Left colon (tissue), 2 donors: ENCODE measurements at regions not wholly inside any gene's neighbourhood (a gene's known extent, or its start where the extent isn't known, plus 50 kb on each side); places are given as distances from the start of the nearest gene placed in this dataset.
"Not testable (repeated sequence)": the region's sequence is repeated elsewhere in the genome, so short reads cannot be mapped to it uniquely, and the experiment has no call there.

Experiments
- ATAC-seq: fragments of 200-7000 bp; cut with Tn5 transposase; one replicate; pipeline ENCODE4 v1.9.1; 2020; ENCODE audit warnings: mild to moderate bottlenecking, moderate library complexity
- DNase-seq, 2 donors: peaks; one replicate each; pipeline ENCODE4 v3.0.0-alpha.2; 2020
- intact Hi-C, 2 donors: fragments of 100-400 bp; cut with DNase I in 1 of 2; cut with micrococcal nuclease in 1 of 2; formaldehyde crosslinking; loops; one replicate each; pipeline versions ENCODE4 v1.11.2 to v1.14.0; 2022; cut with DNase I, micrococcal nuclease
- donor health status: DM: no; HTN: no; CAD: no.
- donor health status: DM: yes; HTN: yes; CAD: no.

DNA sequence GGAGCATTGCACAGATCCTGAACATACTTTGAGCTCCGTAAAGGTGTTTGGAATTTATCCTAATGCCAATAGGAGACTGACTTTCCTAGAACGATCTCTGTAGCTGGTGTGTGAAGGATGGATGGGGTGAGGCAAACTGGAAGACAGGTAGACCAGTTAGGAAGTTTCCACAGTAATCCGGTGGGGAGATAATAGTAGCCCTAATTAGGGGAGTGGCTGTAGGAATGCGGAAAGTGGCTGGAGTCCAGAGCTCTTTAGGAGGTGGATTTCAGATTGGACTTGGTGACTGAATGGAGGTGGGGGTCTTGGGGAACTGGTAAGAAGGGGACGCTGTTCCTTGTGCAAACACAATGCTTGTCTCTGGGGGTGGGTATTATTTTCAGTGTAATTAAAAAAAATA is 146.3 kb downstream of the SOX4 start:
- intact Hi-C loops, result no loop called here
- ATAC-seq (peak; percentile 61), DNase-seq (no peak)

DNA sequence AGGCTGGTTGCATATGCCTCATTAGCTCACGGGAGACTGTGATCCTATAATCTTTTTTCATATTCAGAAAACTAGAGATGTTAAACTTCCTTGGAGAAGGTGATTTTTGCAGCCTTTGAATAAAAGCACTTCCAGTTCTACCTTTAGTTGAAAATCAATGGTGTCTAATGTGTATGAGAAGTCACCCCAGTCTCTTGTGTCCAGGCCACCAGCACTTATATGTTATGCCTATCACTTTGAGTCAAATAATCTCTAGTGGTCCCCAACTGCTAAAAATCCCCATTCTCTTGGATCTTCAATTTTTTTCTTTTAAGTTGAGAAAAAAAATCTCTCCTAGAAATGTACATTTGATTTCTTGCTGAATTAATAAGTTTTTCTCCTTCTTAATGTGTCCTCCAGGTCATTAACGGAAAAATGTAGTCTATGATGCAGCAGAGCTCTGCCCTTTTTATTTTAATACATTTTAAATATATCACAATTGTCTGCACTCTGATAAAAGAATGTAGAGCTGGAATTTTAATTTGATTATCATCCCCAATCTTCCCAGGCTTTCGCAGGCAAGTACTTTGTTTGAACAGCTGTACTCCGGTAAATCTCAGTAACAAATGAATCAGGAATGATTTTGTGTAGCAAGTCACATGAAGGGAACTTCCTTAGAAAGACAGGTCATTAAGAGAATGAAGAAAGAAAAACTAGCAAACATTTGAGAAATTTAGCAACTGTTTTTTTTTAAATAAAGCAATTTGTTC is 147.0 kb downstream of the SOX4 start:
- intact Hi-C loops, result no loop called here
- DNase-seq, result no peak
- ATAC-seq, result no peak

DNA sequence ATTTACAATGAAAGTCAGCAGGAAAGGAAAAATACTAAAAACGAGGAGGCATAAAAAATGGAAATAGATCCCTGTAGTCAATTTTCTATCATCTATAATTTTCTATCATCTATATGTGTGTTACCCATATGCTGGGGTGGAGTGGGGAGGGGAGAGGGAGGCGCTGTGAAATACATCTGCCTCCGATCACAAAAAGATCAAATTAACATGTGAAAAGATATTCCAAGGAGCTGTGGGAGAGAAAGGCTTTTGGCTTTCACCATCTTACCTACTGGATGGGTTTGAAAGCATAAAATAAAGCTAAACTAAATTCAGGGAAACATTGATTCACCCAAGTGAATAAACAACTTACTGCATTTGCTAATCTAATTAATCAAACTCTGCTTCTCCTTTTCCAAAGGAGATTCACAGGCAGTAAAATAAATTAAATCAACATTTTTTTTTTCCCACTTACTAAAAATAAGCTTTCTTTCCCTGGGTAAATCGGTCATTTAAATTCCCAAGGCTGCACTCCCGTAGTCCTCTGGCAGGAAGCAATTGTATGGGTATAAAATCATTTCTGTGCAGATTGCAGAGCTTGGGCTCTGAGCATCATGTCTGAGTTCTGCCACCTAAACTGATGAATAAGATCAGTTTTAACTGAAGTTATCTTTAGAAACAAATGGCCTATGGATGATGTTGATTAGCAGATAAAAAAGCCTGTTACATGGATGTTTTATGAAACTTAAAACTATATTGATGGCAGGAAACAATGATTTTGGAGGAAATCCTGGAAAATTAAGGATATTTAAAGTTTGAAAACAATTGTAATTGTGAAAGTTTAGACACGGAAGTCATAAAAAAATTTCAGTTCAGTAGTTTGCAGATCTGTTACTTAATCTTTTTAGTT is 147.9 kb downstream of the SOX4 start:
- DNase-seq, result no peak
- ATAC-seq, result no peak
- intact Hi-C loops, result no loop called here

DNA sequence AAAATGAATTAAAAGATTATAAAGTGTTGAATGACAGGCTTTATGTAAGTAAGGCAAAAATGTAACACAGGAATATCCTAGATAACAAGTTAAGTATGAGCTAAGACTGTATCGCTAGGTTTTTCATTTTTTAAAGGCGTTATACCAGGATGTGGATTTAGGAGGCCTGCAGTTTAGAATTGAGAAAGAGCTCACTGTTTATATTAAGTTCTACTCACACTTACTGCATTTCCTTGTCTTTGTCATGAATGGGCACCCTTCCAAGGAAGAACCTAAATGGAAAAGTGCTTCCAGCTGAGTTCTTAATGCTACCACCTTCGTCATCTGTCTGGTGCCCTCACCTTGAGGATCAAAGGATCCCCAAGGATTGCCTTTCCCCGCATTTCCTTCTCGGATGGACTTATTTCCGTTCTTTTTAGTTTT is 148.7 kb downstream of the SOX4 start:
- ATAC-seq, result peak; percentile 71
- intact Hi-C loops, result no loop called here
- DNase-seq, result no peak

DNA sequence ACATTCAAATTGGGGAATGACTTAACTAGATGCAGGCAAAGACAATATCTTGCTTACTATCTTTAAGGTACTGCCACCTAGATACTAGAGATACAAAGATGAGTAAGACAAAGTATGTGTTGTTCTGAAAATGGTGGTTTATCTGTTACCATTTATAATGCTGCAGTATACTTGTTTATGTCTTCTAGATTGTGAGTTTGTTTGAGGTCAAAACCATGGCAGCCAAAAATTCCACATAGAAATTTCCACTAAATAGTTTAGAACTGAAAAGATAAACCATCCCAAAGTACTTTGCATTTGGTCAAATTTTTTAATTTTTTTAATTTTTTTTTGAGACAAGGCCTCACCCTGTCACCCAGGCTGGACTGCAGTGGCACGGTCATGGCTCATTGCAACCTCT is 150.8 kb downstream of the SOX4 start:
- no peak for ATAC-seq
- no peak for DNase-seq

DNA sequence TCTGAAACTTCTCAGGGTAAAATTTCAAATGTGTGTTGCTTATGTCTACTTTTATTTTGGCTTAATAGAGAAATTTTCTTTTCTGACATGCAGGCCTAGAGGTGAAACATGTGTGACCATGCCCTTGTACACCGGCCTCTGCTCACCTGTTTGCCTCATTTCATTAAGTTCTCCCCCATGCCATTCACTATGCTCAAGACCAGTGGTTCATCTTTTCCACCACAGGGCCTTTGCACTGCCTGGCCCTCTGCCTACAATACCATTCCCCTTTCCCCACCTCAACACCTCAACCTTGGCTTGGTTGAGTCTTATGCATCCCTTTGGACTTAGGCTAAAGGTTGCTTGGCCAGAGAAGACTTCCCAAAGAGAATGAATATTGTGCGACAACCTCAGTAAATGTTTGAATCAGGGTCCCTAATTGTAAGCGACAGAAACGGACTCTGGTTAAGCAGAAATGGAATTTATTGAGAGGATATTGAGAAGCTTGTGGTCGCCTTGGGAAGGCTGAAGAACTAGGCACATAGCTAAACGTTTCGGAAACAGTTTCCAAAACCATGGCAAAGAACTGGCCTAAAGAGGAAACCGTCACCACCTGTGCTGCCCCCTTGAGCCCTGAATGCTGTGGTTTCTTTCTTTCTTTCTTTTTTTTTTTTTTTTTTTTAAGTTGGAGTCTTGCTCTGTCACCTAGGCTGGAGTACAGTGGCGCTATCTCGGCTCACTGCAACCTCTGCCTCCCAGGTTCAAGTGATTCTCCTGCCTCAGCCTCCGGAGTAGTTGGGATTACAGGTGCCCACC is 152.2 kb downstream of the SOX4 start:
- DNase-seq, result no peak
- intact Hi-C loops, result no loop called here
- ATAC-seq, result no peak

More for the DNA sequence above, 150.8 kb downstream of the SOX4 start:
- intact Hi-C loops, result no loop called here

DNA sequence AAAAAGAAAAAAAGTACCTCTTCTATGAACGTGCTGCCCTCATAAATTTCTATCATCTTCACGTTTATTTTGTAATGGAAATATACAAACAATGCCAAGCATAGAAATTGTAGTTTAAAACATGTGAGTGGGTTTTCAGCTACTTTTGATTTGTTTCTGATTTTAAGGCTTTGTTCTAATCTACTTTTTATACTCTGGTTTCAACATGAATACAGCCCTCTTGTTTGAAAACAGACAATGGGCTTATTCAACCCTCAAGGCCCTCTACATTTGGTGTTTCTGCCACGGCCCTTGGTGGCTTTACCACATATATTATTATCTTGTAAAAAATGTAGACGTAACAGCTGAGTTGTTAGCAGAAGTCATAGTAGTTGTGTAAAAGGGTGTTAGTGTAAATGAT is 153.9 kb downstream of the SOX4 start:
- DNase-seq, result no peak
- intact Hi-C loops, result no loop called here
- no peak for ATAC-seq

DNA sequence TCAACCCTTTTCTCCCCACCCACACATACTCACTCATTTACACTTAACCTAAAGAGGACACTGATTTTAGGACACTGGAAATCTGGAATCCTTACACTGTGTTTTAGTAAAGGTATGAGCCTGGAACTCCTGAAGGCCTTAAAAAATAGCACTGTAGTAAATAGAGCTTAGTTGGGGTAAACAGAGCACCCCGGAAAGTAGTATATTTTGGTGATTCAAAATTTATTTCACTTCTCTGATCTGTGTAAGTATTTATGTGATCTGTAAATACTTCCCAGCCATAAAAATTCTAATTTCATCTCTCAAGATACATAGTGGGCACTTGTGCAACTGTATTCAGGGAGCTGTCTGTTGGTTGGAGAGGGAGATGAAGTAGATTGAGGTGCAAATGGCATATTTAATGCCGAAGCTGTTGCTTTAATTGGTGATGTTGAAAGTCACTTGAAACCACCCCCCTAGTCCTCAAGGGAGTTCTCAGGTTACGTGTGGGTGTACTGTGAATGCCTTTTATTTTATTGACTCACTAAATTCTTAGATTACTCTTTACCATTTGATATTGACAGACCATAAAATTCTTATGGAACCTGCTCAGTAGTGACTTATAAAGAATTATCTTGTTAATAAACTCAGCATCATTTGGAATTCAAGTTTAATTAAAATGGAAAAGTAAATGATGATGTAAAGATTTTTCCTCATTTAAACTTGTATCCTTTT is 154.9 kb downstream of the SOX4 start:
- DNase-seq, result no peak
- peak; percentile 98 for ATAC-seq
- intact Hi-C loops, result no loop called here

DNA sequence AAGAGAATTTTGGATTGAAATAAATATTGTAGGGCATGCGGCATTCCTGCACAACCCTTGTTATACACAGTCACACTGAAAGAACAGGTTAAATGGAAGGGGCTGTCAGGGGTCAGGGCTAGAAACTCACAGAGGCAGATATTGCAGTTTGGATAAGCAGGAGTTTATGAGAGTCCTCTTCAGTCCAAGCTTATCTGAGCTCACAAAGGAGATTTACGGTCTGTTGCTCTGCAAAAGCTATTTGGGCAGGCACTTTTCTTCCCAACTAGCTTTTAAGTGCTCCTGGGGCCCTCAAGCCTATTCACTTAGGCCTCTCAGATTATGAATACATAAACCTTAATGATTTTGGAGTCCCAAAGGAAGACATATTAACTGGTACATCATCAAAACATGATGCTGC is 156.2 kb downstream of the SOX4 start:
- no peak for ATAC-seq
- no peak for DNase-seq
- intact Hi-C loops, result no loop called here

DNA sequence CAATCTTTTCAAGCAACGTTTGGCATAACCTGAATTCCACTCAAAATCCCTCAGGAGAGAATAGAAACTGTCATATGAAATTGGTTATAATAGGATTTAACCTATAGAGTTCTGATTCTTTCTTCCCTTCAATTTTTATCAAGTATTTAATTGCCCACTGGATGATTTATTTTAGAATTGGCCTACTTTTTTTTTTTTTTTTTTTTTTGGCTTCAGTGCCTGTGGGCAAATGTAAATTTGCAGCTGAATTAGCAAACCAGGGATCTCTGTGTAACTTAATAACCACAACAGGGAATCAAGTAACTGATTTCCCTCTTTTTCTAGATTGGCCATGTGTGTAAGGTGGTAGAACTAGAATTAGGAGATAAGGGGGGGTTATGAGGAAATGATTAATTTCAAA is 157.0 kb downstream of the SOX4 start:
- intact Hi-C loops, result no loop called here
- DNase-seq (no peak), ATAC-seq (no peak)

DNA sequence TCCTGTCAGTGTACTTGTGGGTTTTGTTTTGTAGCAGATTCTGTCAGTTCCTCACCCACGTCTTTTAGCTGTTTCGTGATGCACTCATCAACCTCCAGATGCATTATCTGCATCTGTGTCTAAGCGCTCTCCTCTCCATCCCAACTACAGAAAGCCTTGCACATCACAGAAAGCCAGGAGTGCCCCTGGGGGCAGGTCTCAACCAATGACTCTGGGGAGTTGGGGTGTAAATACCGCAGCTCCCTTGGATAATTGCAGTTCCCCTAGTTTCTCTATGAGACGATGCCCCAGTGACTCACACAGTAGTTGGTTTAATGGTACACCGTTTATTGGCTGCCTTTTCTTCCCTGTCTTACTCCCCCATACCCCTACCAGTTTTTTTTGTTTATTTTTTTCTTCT is 158.1 kb downstream of the SOX4 start:
- DNase-seq, result no peak
- intact Hi-C loops, result no loop called here
- no peak for ATAC-seq

DNA sequence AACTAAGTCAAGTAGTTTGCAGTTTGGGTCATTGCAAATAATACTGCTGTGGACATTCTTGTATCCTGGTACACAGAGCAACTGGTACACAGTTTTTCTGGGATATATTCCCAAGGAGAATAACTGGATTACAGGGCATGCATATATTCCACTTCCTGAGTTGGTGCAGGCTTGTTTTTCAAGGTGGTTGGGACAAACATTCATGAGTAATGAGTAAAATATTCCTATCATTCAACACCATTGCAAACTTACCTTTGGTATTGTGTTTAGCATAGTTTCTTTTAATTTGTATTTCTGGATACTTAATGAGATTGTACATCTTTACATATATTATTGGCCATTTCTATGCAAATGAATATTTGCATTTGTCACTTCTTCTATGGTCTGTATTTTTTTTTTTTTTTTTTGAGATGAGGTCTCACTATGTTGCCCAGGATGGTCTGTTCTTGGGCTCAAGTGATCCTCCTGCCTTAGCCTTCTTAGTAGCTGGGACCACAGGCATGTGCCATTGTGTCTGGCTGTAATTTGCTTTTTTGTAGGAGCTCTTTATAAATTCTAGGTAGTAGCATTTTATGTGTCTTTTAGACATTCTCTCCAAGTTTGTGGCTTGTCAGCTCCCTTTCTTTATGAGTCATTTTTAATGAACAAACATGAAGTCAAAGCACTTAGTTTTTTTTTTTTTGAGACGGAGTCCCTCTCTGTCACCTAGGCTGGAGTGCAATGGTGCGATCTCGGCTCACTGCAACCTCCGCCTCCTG is 158.7 kb downstream of the SOX4 start:
- intact Hi-C loops, result no loop called here
- ATAC-seq (no peak), DNase-seq (no peak)

DNA sequence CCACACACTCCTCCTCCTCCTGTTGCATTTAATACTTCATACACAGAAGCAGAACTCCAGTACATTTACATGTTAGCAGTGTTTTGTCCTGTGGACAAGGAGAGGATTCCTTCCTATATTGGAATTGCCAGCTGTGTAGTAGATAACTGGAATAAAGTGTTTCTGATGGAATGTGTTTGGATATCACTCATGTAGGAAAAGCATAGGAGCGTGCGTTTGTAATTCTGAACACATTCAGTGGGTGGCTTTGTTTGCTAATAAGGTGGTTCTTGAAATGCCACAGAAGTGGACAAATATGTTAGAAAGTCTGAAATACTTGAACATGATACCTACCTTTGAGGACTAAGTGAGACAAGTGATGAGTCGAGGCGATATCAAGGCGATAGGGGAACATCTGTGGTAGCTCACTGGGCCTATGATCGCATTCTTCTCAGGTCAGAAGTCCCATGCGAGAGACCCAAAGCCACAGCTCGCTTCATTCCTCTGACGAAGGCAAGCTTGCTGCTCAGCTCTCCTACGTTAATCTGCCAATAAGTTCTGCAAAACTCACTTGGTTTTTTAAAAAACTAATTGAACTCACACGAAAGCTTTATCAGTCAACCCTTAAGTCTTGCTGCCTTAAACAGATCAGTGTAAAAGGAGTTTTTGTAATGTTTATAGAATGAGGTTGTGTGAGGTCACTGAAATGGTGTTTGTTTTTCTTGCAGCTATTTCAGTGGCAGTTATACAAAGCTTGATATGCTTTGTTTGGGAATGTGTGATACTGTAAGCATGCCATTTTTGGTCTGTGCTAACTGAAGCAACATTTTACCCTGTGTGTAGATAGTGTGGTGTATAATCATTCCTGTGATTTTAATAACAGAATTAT is 159.9 kb downstream of the SOX4 start:
- ATAC-seq, result peak; percentile 46
- intact Hi-C loops, result no loop called here
- DNase-seq, result no peak

DNA sequence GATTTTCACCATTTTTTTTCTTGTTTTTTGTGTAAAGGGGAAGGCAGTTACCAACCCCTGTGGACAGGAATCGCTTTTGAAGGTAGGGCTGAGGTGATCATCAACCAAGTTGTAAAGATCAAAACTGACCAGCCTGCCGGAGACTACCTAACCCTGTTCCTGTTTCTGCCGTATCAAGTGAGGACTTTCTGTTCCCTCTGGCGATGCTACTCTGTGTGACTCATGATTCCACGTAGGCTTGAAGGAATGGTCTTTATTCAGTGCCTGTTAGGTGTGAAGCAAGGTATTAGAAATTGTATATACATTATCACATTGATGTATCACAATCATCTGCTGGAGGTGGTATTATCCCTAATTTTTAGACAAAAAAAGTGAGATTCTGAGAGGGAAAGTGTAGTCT is 161.3 kb downstream of the SOX4 start:
- intact Hi-C loops, result no loop called here
- ATAC-seq, result peak; percentile 66
- no peak for DNase-seq

DNA sequence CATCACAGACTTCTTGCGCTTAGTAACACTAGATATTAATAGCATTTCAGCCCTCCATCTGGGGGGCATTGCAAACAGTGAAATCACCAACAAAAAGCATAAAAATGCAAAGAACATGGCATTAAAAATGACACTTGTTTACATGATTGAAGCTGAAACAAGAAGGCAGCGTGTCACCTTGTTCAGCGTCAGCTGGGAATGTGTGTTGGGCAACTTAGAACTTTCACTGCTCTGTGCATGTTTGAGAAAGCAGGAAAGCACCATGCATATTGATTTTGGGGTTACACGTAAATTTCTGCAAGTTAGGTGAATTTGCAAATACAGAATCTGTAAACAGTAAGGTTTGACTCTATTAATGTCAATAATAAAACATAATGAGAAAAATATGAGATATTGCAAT is 162.9 kb downstream of the SOX4 start:
- DNase-seq (no peak), ATAC-seq (no peak)
- intact Hi-C loops, result no loop called here

DNA sequence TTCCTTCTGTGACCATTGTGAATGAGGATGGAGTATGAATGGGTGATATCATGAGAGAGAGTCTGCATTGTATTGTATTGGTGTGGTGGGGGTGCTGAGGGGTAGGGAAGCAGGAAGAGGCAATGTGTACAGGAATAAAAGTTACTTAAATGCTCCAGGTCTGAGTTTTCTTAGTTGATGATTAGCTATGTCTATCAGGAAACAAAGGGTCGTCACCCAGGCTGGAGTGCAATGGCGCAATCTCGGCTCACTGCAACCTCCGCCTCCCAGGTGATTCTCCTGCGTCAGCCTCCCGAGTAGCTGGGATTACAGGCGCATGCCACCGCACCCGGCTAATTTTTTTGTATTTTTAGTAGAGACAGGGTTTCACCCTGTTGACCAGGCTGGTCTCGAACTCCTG is 163.8 kb downstream of the SOX4 start:
- ATAC-seq, intact Hi-C loops: not testable (repeated sequence)

DNA sequence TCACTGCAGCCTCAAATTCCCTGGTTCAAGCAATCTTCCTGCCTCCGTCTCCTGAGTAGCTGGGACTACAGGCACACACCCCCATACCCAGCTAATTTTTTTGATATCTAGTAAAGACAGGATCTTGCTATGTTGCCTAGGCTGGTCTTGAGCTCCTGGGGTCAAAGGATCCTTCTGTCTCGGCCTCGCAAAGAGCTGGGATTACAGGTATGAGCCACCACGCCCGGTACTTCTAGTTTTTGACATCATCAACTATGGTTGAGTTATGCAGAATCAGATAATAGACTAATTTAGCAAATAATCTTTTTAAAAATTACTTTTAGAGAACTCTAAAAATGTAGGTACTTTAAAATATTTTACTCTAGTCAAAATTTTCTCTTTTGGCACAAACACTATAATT is 166.2 kb downstream of the SOX4 start:
- intact Hi-C loops, result no loop called here
- no peak for ATAC-seq
- no peak for DNase-seq

More for the DNA sequence above, 163.8 kb downstream of the SOX4 start:
- not testable (repeated sequence) for DNase-seq
